GM12875 (cell line): ENCODE measurements at regions not wholly inside any gene's neighbourhood (a gene's known extent, or its start where the extent isn't known, plus 50 kb on each side); places are given as distances from the start of the nearest gene placed in this dataset.
"Not testable (repeated sequence)": the region's sequence is repeated elsewhere in the genome, so short reads cannot be mapped to it uniquely, and the experiment has no call there.

Experiments
- H3K4me3 ChIP-seq: one replicate; pipeline ENCODE4 v1.5.1; 2011; ENCODE audit warnings: low read depth, low read length, control low read depth
- CTCF ChIP-seq: IDR thresholded peaks from 2 replicates; pipeline ENCODE4 v1.5.1; 2011; ENCODE audit warnings: low read depth, mild to moderate bottlenecking, control low read depth, inconsistent platforms, low read length, moderate library complexity, borderline replicate concordance; ENCODE audit not compliant: insufficient read depth

- no peak overlapping the region for H3K4me3 ChIP-seq
- no peak for TF ChIP-seq CTCF
Measured at GRCh38 chr7:29639886-29640595, 76.4 kb downstream of the PRR15 start.

GRCh38 chr7:29641651-29642050 is 78.0 kb downstream of the PRR15 start:
- TF ChIP-seq CTCF, result no peak
- H3K4me3 ChIP-seq, result no peak overlapping the region

GRCh38 chr7:29642494-29643155 is 79.0 kb downstream of the PRR15 start:
- no peak for TF ChIP-seq CTCF

GRCh38 chr7:29646116-29646515 is 82.5 kb downstream of the PRR15 start:
- not testable (repeated sequence) for H3K4me3 ChIP-seq

More at GRCh38 chr7:29642494-29643155, 79.0 kb downstream of the PRR15 start:
- no peak overlapping the region for H3K4me3 ChIP-seq

- no peak for TF ChIP-seq CTCF
- H3K4me3 ChIP-seq, result no peak overlapping the region
Measured at GRCh38 chr7:29647020-29647654, 83.5 kb downstream of the PRR15 start.

GRCh38 chr7:29647691-29648210 is 84.1 kb downstream of the PRR15 start:
- H3K4me3 ChIP-seq, result not testable (repeated sequence)

- H3K4me3 ChIP-seq, result no peak overlapping the region
- TF ChIP-seq CTCF, result no peak
Measured at GRCh38 chr7:29649028-29649716, 85.5 kb downstream of the PRR15 start.

- no peak overlapping the region for H3K4me3 ChIP-seq
- no peak for TF ChIP-seq CTCF
Measured at GRCh38 chr7:29649876-29650275, 86.2 kb downstream of the PRR15 start.
